Stimulated activated CD4-positive, alpha-beta T cell treated with anti-CD3 and anti-CD28 coated beads, Interleukin-15, amount 100 ng/mL, for 24 hours (primary cell): ENCODE measurements at regions not wholly inside any gene's neighbourhood (a gene's known extent, or its start where the extent isn't known, plus 50 kb on each side); places are given as distances from the start of the nearest gene placed in this dataset.
"Not testable (repeated sequence)": the region's sequence is repeated elsewhere in the genome, so short reads cannot be mapped to it uniquely, and the experiment has no call there.

Experiments used
- DNase-seq: peaks from one replicate; pipeline ENCODE4 v3.0.0-alpha.2; 2020

DNA sequence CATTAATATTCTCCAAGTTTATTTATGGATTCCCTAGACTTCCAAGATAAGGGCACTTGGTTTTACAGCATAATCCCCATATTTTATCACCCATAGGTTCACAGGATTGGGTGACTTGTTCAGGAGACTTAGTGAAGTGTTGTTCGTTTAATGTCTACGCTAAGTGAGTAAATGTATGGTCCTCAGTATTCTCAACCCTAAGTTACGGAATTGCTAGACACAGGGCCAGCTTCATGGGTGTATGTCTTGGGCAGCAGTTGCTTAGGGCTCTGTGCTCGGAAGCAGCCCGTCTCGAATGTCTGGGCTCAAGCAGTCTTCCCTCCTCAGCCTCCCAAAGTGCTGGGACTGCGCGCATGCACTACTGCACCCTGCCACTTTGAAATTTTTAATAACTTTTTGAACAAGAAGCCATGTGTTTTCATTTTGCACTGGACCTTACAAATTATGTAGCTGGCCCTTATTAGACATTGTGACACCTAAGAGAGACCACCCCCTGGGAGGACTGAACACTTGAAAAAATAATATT is 91.5 kb upstream of the ZNF217 start:
- DNase-seq, result no peak

DNA sequence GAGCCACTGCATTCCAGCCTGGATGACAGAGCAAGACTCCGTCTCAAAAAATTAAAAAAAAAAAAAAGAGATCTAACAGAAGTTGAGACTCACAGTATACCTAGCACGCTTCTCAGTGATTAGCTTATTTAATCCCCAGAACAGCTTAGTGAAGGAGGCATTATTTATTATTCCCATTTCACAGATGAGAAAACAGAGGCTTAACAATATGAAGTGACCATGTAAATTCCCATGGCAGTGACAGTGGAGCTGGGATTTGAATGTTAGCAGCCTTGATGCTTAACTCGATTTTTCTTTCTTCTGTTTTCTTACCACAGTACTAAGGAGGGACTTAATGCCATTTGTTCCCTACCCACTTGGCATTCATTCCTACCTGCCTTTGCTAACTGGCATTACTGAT is 89.9 kb upstream of the ZNF217 start:
- no peak for DNase-seq

DNA sequence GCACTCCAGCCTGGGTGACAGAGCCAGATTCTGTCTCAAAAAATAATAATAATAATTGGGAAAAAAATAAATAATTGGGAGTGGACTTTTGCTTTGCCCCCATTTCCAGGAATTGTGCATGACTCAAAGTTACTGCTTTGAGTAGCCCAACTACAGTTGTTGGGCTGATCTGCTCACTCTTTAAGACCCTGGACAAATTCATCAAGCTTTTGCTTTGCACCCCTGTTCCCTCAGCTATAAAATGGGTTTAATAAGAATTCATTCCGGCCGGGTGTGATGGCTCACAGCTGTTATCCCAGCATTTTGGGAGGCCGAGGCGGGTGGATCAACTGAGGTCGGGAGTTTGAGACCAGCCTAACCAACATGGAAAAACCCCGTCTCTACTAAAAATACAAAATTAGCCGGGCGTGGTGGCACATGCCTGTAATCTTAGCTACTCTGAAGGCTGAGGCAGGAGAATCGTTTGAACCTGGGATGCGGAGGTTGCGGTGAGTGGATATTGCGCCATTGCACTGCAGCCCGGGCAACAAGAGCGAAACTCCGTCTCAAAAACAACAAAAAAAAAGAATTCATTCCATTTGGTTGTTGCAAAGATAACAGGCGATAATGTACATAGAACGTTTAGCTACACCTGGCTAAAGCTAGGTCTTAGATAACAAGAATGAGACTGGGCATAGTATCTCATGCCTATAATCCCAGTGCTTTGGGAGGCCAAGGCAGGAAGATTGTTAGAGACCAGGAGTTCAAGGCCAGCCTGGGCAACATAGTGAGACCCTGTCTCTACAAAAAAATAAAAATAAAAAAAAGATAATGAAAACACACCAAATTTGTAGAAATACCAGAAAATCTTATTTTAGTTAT is 87.9 kb upstream of the ZNF217 start:
- DNase-seq, result no peak

DNA sequence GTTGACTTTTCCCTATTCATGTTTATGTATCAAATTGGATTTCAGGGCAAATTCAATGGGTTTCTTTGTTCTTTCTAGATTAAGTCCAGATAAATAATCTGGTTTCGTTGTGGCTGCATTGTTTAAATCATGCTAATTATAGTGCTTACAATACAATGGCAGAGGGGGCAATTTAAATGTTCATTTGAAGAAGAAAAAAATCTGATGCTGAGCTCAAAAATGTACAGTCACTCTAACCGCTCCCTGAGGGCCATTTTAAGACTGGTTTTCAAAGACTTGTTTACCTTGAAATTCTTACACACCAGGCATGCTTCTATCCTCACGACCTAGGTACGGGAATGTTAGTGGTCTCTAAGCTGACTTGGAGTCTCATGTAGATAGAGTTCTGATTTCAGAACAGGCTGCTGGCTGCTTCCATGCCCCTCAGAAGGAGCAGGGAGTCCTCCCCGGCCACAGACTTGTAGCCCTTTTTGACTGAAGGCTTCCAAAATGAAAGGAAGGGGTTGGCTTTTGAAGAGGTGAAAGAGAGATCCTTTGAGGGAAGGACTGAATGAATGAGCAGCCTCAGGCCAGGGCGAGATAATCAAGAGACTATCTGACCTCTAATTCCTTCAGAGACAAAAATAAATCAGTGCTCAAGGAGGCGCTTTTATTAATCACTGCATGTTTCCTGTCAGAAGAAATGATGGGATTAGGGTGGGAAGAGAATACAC is 86.1 kb upstream of the ZNF217 start:
- no peak for DNase-seq

DNA sequence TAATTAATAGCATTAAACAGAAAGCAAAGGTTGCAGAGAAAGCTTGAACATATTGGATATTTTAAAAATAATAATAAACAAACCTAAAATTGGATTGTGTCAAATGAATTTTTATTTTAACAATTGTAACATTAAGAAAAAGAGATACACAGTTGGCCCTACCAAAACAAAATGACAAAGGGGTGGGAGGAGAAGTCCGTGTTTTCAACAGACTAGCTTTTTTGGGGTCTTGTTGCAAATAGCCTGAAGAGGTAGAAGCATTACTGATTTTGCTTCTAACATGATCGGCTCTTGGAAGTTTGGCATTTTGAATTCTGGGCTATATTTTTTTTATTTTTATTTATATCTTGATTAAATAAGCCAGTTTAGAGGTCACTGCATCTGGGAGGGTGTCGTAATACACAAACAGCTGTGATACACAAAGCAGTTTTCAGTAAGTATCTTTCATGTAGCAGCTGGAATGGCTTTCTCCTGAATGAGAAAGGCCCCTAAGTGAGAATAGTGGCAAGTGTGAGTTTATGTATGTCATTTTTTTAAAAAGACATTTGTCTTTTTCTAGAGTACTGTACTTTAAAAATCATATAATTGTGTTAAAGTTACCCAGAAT is 85.5 kb upstream of the ZNF217 start:
- DNase-seq, result no peak

DNA sequence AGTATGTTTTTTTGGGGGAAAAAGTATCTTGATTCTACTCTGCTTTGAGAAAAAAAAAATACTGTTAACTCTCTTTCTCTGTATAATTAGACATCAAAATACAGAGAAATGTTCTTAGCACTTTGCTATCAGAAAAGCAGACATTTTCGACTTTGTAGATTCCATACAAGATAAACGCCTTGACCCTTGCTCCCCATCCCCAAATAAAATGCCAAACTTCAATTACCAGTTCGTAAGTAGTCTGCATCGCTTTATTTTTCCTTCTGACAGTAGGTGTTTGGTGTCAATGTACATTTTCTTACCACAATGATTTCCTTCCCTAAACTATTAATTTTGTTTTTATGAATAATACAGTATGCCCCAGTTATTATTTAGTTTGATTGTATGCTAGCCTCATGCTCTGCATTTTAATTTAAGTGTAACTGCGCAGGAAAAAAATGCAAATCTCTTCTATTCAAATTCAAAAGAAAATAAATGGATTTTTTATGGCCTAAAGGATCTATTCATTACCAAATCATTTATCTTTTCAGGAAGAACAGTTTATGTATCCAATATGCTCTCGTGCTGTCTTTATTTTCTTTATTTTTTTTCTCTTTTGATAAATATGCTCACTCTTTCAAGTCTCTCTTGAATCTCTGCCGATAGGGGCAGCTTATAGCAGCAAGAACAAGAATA is 84.8 kb upstream of the ZNF217 start:
- DNase-seq, result no peak

DNA sequence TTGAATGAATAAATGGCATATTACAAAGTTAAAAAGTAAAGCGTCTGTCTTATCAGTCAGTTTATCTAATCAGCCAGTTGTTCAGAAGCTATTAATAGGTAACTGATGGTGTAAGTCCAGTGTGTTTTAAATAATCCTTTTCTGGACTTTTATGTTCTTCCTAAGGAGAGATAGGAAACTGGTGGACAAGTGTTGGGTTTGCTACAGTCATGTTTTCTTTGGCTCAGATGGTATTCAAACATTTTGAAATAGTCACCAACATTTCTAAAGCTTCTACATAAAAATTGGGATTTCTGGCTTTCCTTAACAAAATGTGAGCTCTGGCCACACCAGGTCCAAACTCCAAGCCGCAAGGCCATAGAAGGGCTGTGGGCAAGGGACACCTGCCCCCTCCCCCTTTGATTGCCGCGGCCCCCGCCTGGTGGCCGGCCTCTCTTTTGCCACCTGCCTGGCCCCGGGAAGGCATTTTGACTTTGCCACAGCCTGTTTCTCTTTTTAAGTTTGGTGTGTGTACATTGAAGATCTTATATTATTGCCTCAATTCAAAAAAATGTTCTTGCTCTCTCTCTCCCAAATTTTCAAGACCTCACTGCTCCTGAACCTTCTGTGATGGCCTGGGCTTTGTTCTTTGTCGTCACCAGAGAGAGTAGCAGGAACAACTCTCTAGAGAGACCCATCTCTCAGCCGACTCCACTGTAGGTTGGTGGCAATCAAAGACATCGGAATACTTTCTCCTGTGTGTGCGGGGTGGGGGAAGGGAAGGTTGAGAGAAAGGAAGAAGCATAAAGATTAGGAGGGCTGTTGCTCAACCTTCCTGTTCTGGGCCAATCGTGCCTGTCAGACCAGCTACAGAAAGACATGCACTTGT is 84.0 kb upstream of the ZNF217 start:
- peak; percentile 45 for DNase-seq

DNA sequence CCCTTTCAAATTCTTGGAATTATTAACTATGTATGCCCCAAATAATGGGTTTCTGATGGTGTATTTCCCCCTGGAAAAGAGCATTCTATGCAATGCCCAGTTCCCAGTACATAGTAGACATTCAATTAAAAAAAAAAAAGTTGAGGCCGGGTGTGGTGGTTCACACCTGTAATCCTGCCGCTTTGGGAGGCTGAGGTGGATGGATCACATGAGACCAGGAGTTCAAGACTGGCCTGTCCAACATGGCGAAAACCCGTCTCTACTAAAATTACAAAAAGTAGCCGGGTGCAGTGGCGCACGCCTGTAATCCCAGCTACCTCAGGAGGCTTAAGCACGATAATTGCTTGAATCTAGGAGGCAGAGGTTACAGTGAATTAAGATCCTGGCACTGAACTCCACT is 83.3 kb upstream of the ZNF217 start:
- no peak for DNase-seq

DNA sequence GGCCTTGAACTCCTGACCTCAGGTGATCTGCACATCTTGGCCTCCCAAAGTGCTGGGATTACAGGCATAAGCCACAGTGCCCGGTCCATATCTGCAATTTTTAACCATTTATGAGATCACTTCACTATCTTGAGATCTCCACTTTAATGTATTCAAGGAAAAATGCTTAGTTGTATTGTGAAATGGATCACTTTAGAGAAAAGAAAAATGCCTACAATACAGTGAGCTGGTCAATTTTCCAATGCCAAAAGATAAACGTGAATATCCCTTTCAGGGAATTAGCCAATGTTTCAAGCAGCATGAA is 82.8 kb upstream of the ZNF217 start:
- no peak for DNase-seq

DNA sequence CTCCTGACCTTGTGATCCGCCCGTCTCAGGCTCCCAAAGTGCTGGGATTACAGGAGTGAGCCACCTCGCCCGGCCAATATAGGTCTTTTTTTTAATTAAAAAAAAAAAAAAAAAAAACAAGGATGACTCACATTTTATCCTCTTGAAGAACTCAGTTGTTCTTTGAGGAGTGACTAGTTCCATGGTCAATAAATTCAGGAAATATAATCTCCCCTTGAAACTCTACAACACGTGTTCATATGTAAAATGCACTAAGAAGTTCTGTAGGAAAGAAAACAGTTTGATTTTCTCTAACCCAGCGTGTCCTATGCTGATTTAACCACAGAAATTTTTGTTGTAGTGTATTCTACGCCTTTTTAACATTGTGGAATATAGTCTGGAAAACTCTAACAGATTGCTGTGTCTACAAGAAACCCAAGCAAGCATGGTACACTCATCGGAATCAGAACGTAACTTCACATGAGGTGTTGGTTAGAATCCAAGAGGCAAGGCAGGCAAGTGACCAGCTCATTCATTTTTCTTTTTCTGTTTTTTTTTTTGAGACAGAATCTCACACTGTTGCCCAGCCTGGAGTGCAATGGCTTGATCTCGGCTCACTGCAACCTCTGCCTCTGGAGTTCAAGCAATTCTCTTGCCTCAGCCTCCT is 79.0 kb upstream of the ZNF217 start:
- no peak for DNase-seq

DNA sequence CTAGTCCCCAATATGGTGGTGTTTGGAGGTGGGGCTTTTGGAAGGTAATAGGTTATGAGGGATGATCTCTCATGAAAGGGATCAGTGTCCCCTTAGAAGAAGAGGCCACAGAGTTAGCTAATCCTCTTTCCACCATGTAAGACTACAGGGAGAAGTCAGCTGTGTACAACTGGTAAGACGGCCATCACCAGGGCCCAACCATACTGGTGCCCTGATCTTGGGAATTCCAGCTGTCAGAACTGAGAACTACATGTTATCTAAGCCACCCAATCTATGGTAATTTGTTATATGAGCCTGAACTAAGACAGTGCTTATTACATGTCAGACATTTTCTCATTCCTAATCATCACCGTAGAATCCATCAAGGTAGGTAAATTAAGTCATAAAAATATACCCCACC is 77.7 kb upstream of the ZNF217 start:
- DNase-seq, result no peak

DNA sequence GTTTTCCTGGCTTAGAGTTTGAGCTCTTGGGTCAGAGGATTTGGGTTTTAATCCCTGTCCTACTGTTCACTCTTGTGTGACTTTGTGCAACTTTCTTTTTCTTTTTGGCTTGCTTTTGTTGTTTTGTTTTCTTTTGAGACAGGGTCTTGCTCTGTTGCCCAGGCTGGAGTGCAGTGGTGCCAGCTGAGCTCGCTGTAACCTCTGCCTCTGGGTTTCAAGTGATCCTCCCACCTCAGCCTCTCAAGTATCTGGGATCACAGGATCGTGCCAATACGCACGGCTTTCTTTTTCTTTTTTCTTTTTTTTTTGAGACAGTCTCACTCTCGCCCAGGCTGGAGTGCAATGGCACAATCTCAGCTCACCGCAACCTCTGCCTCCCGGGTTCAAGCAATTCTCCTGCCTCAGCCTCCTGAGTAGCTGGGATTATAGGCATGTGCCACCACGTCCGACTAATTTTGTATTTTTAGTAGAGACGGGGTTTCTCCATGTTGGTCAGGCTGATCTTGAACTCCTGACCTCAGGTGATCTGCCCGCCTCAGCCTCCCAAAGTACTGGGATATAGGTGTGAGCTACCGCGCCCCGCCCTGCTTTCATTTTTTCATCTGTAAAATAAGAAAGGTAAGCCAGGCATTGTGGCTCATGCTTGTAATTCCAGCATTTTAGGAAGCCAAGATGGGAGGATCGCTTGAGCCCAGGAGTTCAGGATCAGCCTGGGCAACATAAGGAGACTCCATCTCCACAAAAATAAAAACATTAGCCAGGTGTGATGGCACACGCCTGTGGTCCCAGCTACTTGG is 76.1 kb upstream of the ZNF217 start:
- not testable (repeated sequence) for DNase-seq

DNA sequence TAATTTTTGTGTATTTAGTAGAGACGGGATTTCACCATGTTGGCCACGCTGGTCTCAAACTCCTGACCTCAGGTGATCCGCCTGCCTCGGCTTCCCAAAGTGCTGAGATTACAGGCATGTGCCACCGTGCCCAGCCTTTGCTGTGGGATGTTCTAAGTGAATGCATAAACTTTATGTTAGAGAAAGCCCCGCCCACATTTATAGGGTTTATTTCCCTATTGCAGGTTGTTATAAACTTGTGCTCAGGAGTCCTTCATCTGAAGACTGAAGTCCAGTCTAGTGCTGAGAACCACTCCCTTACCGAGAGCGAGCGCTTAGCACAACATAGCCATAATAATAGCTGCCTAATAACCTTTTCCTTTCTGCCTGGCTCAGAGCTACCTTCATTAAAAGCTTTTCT is 75.4 kb upstream of the ZNF217 start:
- no peak for DNase-seq

DNA sequence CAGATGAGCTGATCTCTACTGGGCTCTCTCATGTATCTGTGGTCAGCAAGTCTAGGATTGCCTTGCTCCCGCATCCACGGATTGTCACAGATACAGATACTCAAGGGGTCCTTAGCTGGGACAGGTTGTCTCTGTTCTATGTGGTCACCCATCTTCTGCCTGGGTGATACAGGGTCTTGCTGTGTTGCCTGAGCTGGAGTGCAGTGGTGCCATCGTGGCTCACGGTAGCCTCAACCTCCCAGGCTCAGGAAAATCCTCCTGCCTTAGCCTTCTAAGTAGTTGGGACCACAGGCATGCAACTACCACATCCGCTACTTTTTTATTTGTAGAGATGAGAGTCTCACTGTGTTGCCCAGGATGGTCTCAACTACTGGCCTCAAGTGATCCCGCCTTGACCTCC is 72.5 kb upstream of the ZNF217 start:
- DNase-seq, result no peak

DNA sequence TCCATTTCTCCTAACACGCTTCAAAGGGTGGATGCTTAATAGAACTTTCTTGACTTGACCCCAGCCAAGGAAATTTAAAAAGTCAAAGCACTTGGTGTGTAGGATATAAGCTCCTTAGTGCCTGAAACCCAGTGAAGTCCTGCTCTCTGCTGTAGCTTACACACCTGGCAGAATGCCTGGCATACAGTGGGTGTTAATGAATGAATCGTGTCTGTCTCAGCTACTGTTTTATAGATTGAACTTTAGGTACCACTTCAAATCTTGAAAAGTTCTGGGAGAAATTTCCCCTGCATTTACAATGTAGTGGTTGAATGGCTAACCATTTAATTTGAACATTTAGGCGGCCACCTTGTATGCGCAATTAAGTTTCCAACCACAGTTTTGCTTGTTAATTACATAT is 70.5 kb upstream of the ZNF217 start:
- no peak for DNase-seq

DNA sequence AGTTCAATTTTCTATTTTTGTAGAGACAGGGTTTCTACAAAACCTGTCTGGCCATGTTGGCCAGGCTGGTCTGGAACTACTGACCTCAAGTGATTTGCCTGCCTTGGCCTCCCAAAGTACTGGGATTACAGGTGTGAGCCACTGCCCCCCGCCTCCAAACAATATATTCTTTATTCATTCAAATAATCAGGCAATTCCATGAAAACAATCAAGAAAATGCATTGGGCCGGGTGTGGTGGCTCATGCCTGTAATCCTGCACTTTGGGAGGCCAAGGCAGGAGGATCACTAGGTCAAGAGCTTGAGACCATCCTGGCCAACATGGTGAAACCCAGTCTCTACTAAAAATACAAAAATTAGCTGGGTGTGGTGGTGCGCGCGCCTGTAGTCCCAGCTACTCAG is 69.9 kb upstream of the ZNF217 start:
- not testable (repeated sequence) for DNase-seq

DNA sequence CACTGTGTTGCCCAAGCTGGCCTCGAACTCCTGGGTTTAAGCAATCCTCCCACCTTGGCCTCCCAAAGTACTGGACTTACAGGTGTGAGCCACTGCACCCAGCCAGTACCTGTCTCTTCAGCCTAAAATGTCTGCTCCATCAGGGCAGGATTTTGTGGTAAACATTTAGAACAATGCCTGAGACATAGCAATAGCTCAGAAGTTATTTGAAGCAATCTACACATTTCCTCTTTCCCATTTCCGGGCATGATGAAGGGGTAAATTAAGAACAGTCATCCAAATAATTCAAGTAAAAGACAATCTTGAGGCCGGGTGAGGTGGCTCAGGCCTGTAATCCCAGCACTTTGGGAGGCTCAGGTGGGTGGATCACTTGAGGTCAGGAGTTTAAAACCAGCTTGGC is 69.0 kb upstream of the ZNF217 start:
- no peak for DNase-seq

DNA sequence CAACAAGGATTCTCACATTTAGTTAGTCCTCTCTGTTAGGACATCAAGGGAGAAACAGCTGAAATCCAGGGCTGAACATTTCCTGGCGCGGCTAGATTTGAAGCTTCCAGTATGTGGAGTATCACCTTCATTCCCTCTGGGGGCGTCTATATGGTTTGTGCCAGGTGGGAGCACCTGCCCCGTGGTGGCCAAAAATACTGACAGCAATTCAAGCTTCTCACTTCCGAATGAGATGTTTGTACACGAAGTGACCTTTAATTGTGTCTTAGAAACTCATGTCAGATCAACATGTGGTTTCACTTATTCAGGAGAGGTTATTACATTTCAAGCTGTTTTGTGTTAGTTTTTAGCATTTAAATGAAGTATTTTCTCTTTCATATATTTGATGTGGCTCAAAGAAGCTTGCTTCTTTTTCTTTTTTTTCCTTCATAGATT is 67.3 kb upstream of the ZNF217 start:
- no peak for DNase-seq

DNA sequence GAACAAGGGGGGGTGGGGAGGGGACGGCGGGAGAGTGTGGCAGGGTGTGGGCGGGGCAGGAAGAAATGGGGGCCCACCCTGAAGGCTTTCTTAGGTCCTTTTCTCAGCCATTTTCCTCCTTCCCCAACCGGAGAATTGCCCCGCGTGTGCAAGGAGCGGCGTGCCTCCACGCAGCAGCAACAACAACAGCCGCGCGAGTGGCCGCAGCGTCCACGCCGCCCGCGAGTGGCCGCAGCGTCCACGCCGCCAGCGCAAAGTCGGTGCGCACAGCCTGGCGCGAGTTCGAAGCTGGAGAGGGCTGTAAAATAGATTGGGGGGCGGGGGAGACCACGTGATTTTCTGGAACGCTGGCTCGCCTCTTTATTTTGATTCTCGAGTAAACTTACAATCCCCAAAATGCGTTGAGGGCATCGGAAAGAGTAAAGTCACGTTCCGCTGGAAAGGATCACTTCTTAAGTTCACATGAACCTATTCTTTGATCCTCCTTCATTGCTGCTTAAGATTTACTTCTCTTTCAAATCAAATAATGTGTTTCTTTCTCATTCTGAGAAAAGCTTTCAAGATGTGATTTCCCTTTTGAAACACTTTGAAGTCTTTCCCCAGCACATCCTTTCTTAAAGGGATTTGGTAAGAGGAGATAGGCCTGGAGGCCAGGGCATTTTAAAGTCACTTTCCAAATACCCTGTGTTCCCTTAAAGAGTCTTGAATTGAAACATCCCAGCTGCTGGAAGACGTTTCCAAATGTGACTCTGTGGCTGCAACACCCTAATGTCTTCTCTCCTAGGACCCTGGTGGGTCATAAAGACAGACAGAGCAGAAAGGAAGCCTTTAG is 66.7 kb upstream of the ZNF217 start:
- DNase-seq, result peak; percentile 66

DNA sequence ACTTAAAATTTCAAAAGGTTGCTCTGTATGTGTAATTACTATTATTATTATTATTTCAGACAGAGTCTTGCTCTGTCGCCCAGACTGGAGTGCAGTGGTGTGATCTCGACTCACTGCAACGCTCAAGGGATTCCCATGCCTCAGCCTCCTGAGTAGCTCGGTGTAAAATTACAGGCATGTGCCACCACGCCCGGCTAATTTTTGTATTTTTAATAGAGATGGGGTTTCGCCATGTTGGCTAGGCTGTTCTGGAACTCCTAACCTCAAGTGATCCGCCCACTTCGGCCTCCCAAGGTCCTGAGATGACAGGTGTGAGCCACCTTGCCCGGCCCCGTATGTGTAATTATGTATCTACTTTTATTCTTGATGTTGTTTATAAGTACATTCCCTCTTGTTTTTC is 65.3 kb upstream of the ZNF217 start:
- no peak for DNase-seq
